Psoas muscle (tissue), 7 donors: ENCODE measurements at regions not wholly inside any gene's neighbourhood (a gene's known extent, or its start where the extent isn't known, plus 50 kb on each side); places are given as distances from the start of the nearest gene placed in this dataset.

Experiments used
- ATAC-seq, 4 donors: fragments of 200-7000 bp; cut with Tn5 transposase; one replicate each; pipeline ENCODE4 v1.9.1; 2020; ENCODE audit warnings: moderate library complexity in 3 of 4, mild to moderate bottlenecking in 2 of 4
- DNase-seq, 2 donors: peaks; one replicate each; pipeline ENCODE4 v3.0.0-alpha.2; 2020
- H3K27ac ChIP-seq: fragments of 200-600 bp; one replicate; pipeline ENCODE4 v1.8.0; 2022
- H3K27me3 ChIP-seq, 3 donors: fragments of 200-600 bp in 1 of 3; one replicate each; pipeline versions ENCODE4 v1.6.1 to v1.8.0; 2013 to 2022; ENCODE audit warnings: low read length in 2 of 3, mild to moderate bottlenecking in 2 of 3, moderate library complexity in 1 of 3; ENCODE audit not compliant: insufficient read depth in 3 of 3
- H3K36me3 ChIP-seq, 2 donors: fragments of 200-600 bp in 1 of 2; one replicate each; pipeline versions ENCODE4 v1.6.1 to v1.8.0; 2013 to 2022; ENCODE audit warnings: low read depth in 1 of 2, mild to moderate bottlenecking in 1 of 2, moderate library complexity in 1 of 2; ENCODE audit not compliant: insufficient read depth in 1 of 2
- H3K4me1 ChIP-seq: fragments of 200-600 bp; one replicate; pipeline ENCODE4 v1.8.0; 2022
- H3K4me3 ChIP-seq: fragments of 200-600 bp; one replicate; pipeline ENCODE4 v1.8.0; 2022; ENCODE audit warnings: mild to moderate bottlenecking
- H3K9me3 ChIP-seq: fragments of 200-600 bp; one replicate; pipeline ENCODE4 v1.8.0; 2022
- WGBS, 3 donors: extraction: QIAGEN DNeasy Blood & Tissue Kit; methylation state at CpG; one replicate each; pipeline versions ENCODE4 v1.1.6 to v1.1.7; 2013; 5-methylcytosine and 5-hydroxymethylcytosine counted together
- intact Hi-C, 2 donors: fragments of 100-400 bp; cut with DNase I; formaldehyde crosslinking; loops; one replicate each; pipeline versions ENCODE4 v1.11.0 to v1.14.2; 2022
- TF ChIP-seq, protein P1 (sequence below): fragments of 200-600 bp; IDR thresholded peaks from one replicate; pipeline ENCODE4 v1.8.0; 2022; ENCODE audit warnings: antibody characterized with exemption
- donor health status: healthy with polysubstance abuse.
- donor health status: DM: no; HTN: no; CAD: no; lungs with moderate emphysema.
- donor health status: Bipolar disorder and iron deficiency.
- donor health status: healthy.
- donor health status: DM: yes; HTN: yes; CAD: no.
- donor health status: DM: no; HTN: no; CAD: no.
- donor health status: DM: yes; HTN: yes; CAD: no.

DNA sequence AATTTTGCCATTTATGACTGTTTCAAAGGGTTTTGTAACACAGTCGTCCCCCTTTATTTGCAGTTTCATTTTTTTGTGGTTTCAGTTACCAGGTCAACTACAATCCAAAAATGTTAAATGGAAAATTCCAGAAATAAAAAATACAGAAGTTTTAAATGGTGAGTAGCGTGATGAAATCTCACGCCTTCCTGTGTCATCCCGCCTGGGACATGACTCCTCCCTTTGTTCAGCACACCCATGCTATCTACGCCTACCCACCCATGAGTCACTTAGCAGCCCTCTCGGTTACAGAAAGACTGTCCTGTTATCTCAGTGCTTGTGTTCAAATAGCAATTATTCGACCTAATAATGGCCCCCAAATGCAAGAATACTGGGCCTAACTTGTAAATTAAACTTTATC, 765.3 kb upstream of the ADAMTS16 start:
- no peak for ATAC-seq
- no peaks in the 10 kb centered on the region for H3K4me1 ChIP-seq

DNA sequence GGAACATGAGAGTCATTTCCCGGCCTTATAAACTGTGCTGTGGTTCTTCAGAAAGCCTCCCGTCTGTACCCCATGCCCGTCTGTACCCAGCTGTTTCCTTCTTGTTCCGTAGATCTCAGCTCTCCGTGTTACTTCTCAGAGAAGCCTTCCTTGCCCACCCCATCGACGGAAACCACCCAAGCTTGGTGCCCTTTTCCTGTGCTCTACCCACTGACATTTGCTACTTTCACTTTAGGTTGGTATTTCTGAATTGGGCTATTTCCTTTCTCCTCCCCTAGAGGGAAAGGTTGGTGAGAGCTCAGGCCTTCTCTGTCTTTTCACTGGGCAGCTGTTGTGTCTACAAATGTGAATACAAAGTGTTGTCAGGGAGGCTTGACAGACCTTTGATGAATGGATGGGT, 764.5 kb upstream of the ADAMTS16 start:
- no peaks in the 10 kb centered on the region for H3K36me3 ChIP-seq
- DNase-seq: no peak
- no peak overlapping the region for H3K27ac ChIP-seq
- intact Hi-C loops: no loop called here
- ATAC-seq: no peak
- H3K4me1 ChIP-seq: no peaks in the 10 kb centered on the region
- H3K27me3 ChIP-seq: no peaks in the 10 kb centered on the region
- no peaks in the 10 kb centered on the region for H3K9me3 ChIP-seq
- TF ChIP-seq, protein P1, sequence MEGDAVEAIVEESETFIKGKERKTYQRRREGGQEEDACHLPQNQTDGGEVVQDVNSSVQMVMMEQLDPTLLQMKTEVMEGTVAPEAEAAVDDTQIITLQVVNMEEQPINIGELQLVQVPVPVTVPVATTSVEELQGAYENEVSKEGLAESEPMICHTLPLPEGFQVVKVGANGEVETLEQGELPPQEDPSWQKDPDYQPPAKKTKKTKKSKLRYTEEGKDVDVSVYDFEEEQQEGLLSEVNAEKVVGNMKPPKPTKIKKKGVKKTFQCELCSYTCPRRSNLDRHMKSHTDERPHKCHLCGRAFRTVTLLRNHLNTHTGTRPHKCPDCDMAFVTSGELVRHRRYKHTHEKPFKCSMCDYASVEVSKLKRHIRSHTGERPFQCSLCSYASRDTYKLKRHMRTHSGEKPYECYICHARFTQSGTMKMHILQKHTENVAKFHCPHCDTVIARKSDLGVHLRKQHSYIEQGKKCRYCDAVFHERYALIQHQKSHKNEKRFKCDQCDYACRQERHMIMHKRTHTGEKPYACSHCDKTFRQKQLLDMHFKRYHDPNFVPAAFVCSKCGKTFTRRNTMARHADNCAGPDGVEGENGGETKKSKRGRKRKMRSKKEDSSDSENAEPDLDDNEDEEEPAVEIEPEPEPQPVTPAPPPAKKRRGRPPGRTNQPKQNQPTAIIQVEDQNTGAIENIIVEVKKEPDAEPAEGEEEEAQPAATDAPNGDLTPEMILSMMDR: no peak
- no peak overlapping the region for H3K4me3 ChIP-seq
- 77 to 78% (median 78%) methylated on average over 7 of the region's 7 CpGs for WGBS, 3 donors

More for the DNA sequence above, 765.3 kb upstream of the ADAMTS16 start:
- DNase-seq: no peak
- Histone ChIP-seq H3K27ac (no peak overlapping the region), H3K4me3 (no peak overlapping the region), H3K9me3 (no peaks in the 10 kb centered on the region), H3K27me3 (no peaks in the 10 kb centered on the region), H3K36me3 (no peaks in the 10 kb centered on the region)
- 67 to 80% (median 75%) methylated on average over 7 of the region's 7 CpGs for WGBS, 3 donors
- TF ChIP-seq, protein P1: no peak
- intact Hi-C loops: no loop called here

GRCh38 chr5:4383102-4383501, 757.0 kb upstream of the ADAMTS16 start:
- ATAC-seq (no peak), DNase-seq (no peak)
- H3K4me1 ChIP-seq: no peaks in the 10 kb centered on the region
- H3K9me3 ChIP-seq: no peaks in the 10 kb centered on the region
- H3K4me3 ChIP-seq: no peak overlapping the region
- 37 to 47% (median 37%) methylated on average over 4 of the region's 4 CpGs for WGBS, 3 donors
- H3K36me3 ChIP-seq: no peaks in the 10 kb centered on the region
- intact Hi-C loops: no loop called here
- H3K27ac ChIP-seq: no peak overlapping the region
- TF ChIP-seq, protein P1: no peak
- peaks cover 0 to 2% (median 0%) of the 10 kb centered on the region in 3 donors for H3K27me3 ChIP-seq

DNA sequence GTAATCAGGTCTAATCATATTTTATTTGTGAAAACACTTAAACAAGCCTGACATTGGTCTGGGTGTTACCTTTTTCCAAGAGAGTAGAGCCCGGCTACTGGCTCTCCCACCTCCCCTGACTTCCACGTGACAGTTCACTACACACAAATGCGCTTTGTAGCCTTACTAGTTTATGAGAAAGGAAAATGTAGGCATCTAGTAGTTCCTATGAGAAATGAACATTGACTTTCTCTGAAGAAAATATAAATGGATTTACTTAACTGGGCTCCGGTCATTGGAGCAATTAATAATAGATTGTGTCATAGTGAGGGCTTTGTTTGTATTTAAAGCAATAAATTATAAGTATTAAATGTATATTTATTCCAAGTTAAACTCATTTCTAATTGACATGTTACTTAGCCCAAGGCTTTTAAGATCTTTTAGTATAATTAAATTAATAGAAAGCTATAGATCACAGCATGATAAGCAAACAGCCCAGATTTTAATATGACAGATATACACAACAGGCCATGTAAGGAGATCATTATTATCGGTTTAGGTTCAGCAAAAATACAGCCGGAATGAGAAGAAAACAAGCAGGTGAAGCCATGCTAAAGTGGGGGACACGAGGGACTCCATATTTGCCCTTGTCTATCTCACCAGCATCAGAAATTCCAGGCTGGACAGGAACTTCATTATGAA, 756.5 kb upstream of the ADAMTS16 start:
- H3K36me3 ChIP-seq: no peaks in the 10 kb centered on the region
- intact Hi-C loops: no loop called here
- no peak overlapping the region for H3K4me3 ChIP-seq
- H3K9me3 ChIP-seq: no peaks in the 10 kb centered on the region
- H3K27ac ChIP-seq: no peak overlapping the region
- no peaks in the 10 kb centered on the region for H3K4me1 ChIP-seq
- WGBS, 3 donors: 71 to 78% (median 73%) methylated on average over 7 of the region's 7 CpGs
- TF ChIP-seq, protein P1: no peak
- peaks cover 0 to 2% (median 0%) of the 10 kb centered on the region in 3 donors for H3K27me3 ChIP-seq
- DNase-seq (no peak), ATAC-seq (no peak)

- H3K4me1 ChIP-seq: no peaks in the 10 kb centered on the region
- no peak overlapping the region for H3K4me3 ChIP-seq
- intact Hi-C loops: no loop called here
- WGBS, 3 donors: 69 to 74% (median 70%) methylated on average over 6 of the region's 6 CpGs
- TF ChIP-seq, protein P1: no peak
- no peak for DNase-seq
- H3K27ac ChIP-seq: no peak overlapping the region
- no peak for ATAC-seq
- H3K36me3 ChIP-seq: no peaks in the 10 kb centered on the region
- H3K9me3 ChIP-seq: no peaks in the 10 kb centered on the region
- peaks cover 0 to 2% (median 0%) of the 10 kb centered on the region in 3 donors for H3K27me3 ChIP-seq
These were observed 755.5 kb upstream of the ADAMTS16 start for GRCh38 chr5:4384649-4385048.
